AG09319 (cell line): ENCODE measurements at regions not wholly inside any gene's neighbourhood (a gene's known extent, or its start where the extent isn't known, plus 50 kb on each side); places are given as distances from the start of the nearest gene placed in this dataset.

Experiments
- DNase-seq: peaks from one replicate; pipeline ENCODE4 v3.0.0-alpha.2; 2010; ENCODE audit warnings: low read depth; ENCODE audit errors: extremely low read depth
- CTCF ChIP-seq: IDR thresholded peaks from 2 replicates; pipeline ENCODE4 v1.5.1; 2011; ENCODE audit warnings: low read depth, mild to moderate bottlenecking, inconsistent platforms, low read length, moderate library complexity

- no peak for DNase-seq
- no peak for TF ChIP-seq CTCF
Observed at GRCh38 chr6:40689185-40689584, 102.0 kb upstream of the LRFN2 start.

- TF ChIP-seq CTCF = no peak
- DNase-seq = no peak
Observed at GRCh38 chr6:40688214-40688761, 101.1 kb upstream of the LRFN2 start.

- no peak for TF ChIP-seq CTCF
- DNase-seq = no peak
Observed at GRCh38 chr6:40685862-40686261, 98.7 kb upstream of the LRFN2 start.

GRCh38 chr6:40681622-40682021 lies 94.5 kb upstream of the LRFN2 start:
- TF ChIP-seq CTCF = no peak

GRCh38 chr6:40678941-40679340 lies 91.8 kb upstream of the LRFN2 start:
- no peak for TF ChIP-seq CTCF
- no peak for DNase-seq

More at GRCh38 chr6:40681622-40682021, 94.5 kb upstream of the LRFN2 start:
- DNase-seq = no peak

GRCh38 chr6:40674170-40674569 lies 87.0 kb upstream of the LRFN2 start:
- DNase-seq = no peak
- no peak for TF ChIP-seq CTCF

- no peak for DNase-seq
- TF ChIP-seq CTCF = no peak
Observed at GRCh38 chr6:40672087-40672486, 84.9 kb upstream of the LRFN2 start.
